H9 (cell line): ENCODE measurements at regions not wholly inside any gene's neighbourhood (a gene's known extent, or its start where the extent isn't known, plus 50 kb on each side); places are given as distances from the start of the nearest gene placed in this dataset.

ENCODE experiments used
- DNase-seq: peaks from one replicate; pipeline ENCODE4 v3.0.0-alpha.2; 2017
- H2AFZ ChIP-seq: one replicate; pipeline ENCODE4 v1.6.1; 2013; ENCODE audit warnings: mild to moderate bottlenecking, low read length, control low read depth, moderate library complexity
- H2AK5ac ChIP-seq: 2 replicates; pipeline ENCODE4 v1.6.1; 2013; ENCODE audit warnings: low read length, control low read depth, mixed read lengths; ENCODE audit not compliant: insufficient read length
- H2BK120ac ChIP-seq: one replicate; pipeline ENCODE4 v1.6.1; 2013; ENCODE audit warnings: low read depth, mild to moderate bottlenecking, low read length, control low read depth, inconsistent platforms; ENCODE audit not compliant: poor library complexity, severe bottlenecking
- H2BK12ac ChIP-seq: 2 replicates; pipeline ENCODE4 v1.6.1; 2013; ENCODE audit warnings: low read length, control low read depth, mixed read lengths, low read depth; ENCODE audit not compliant: insufficient read length
- H2BK15ac ChIP-seq: 2 replicates; pipeline ENCODE4 v1.6.1; 2013; ENCODE audit warnings: low read depth, low read length, control low read depth
- H2BK20ac ChIP-seq: one replicate; pipeline ENCODE4 v1.6.1; 2013; ENCODE audit warnings: low read depth, mild to moderate bottlenecking, low read length, control low read depth, inconsistent platforms; ENCODE audit not compliant: poor library complexity, severe bottlenecking
- H2BK5ac ChIP-seq: 2 replicates; pipeline ENCODE4 v1.6.1; 2013; ENCODE audit warnings: low read length, control low read depth, mixed read lengths; ENCODE audit not compliant: insufficient read length
- H3K14ac ChIP-seq: 2 replicates; pipeline ENCODE4 v1.6.1; 2013; ENCODE audit warnings: low read length, control low read depth; ENCODE audit not compliant: insufficient read depth
- H3K18ac ChIP-seq: 2 replicates; pipeline ENCODE4 v1.6.1; 2013; ENCODE audit warnings: low read depth, mild to moderate bottlenecking, mixed read lengths, low read length, control low read depth; ENCODE audit not compliant: insufficient read length
- H3K23ac ChIP-seq: 2 replicates; pipeline ENCODE4 v1.6.1; 2013; ENCODE audit warnings: low read length, control low read depth, mixed read lengths, low read depth; ENCODE audit not compliant: insufficient read length
- H3K23me2 ChIP-seq: 2 replicates; pipeline ENCODE4 v1.6.1; 2013; ENCODE audit warnings: low read depth, mild to moderate bottlenecking, mixed read lengths, low read length, control low read depth; ENCODE audit not compliant: insufficient read length, poor library complexity, severe bottlenecking
- H3K27ac ChIP-seq: 2 replicates; pipeline ENCODE4 v1.5.1; 2013; ENCODE audit warnings: low read length, control low read depth, mixed read lengths, low read depth; ENCODE audit not compliant: insufficient read length
- H3K27me3 ChIP-seq: 2 replicates; pipeline ENCODE4 v1.6.1; 2013; ENCODE audit warnings: low read length, control low read depth, inconsistent platforms; ENCODE audit not compliant: insufficient read depth
- H3K4ac ChIP-seq: 2 replicates; pipeline ENCODE4 v1.6.1; 2013; ENCODE audit warnings: low read depth, mild to moderate bottlenecking, control low read depth, inconsistent platforms, low read length, moderate library complexity
- H3K4me1 ChIP-seq: 2 replicates; pipeline ENCODE4 v1.6.1; 2013; ENCODE audit warnings: low read length, control low read depth, inconsistent platforms; ENCODE audit not compliant: insufficient read depth
- H3K4me2 ChIP-seq: 2 replicates; pipeline ENCODE4 v1.6.1; 2013; ENCODE audit warnings: low read length, control low read depth, mixed read lengths; ENCODE audit not compliant: insufficient read length, insufficient read depth
- H3K56ac ChIP-seq: 2 replicates; pipeline ENCODE4 v1.6.1; 2013; ENCODE audit warnings: low read depth, mild to moderate bottlenecking, mixed read lengths, low read length, control low read depth; ENCODE audit not compliant: insufficient read length
- H3K79me1 ChIP-seq: 2 replicates; pipeline ENCODE4 v1.6.1; 2013; ENCODE audit warnings: low read depth, mild to moderate bottlenecking, moderate library complexity, low read length, control low read depth, inconsistent platforms; ENCODE audit not compliant: insufficient read depth, poor library complexity, severe bottlenecking
- H3K79me2 ChIP-seq: 2 replicates; pipeline ENCODE4 v1.6.1; 2013; ENCODE audit warnings: low read length, control low read depth, inconsistent platforms; ENCODE audit not compliant: insufficient read depth
- H3K9ac ChIP-seq: 2 replicates; pipeline ENCODE4 v1.6.1; 2013; ENCODE audit warnings: low read length, control low read depth, mixed read lengths; ENCODE audit not compliant: insufficient read length; ENCODE audit errors: extremely low read depth
- H3K9me3 ChIP-seq: one replicate; pipeline ENCODE4 v1.6.1; 2013; ENCODE audit warnings: low read depth, low read length, inconsistent platforms; ENCODE audit not compliant: control insufficient read depth
- H3T11ph ChIP-seq: one replicate; pipeline ENCODE4 v1.6.1; 2013; ENCODE audit warnings: mild to moderate bottlenecking, low read length, control low read depth, inconsistent platforms
- H4K20me1 ChIP-seq: one replicate; pipeline ENCODE4 v1.6.1; 2013; ENCODE audit not compliant: control insufficient read depth, insufficient read length, insufficient read depth
- H4K5ac ChIP-seq: 2 replicates; pipeline ENCODE4 v1.6.1; 2013; ENCODE audit warnings: low read depth, mild to moderate bottlenecking, mixed read lengths, low read length, control low read depth; ENCODE audit not compliant: insufficient read length
- H4K8ac ChIP-seq: replicated peaks from 2 replicates; pipeline ENCODE4 v1.6.1; 2013; ENCODE audit warnings: low read length, control low read depth, mixed read lengths, low read depth; ENCODE audit not compliant: insufficient read length
- H4K91ac ChIP-seq: 2 replicates; pipeline ENCODE4 v1.6.1; 2013; ENCODE audit warnings: low read depth, mild to moderate bottlenecking, moderate library complexity, mixed read lengths, low read length, control low read depth; ENCODE audit not compliant: insufficient read length
- H3K27ac Mint-ChIP-seq, 3 experiments: 2 replicates in 2 of 3; 3 replicates in 1 of 3; pipeline ENCODE4 v1.8.0; 2020 to 2021; ENCODE audit warnings: mixed read lengths in 3 of 3, mild to moderate bottlenecking in 1 of 3, moderate library complexity in 1 of 3
- H3K27me3 Mint-ChIP-seq: 2 replicates; pipeline ENCODE4 v1.8.0; 2021; ENCODE audit warnings: low read depth, mild to moderate bottlenecking, moderate library complexity, mixed read lengths
- H3K36me3 Mint-ChIP-seq, 3 experiments: 2 replicates in 2 of 3; 3 replicates in 1 of 3; pipeline ENCODE4 v1.8.0; 2020 to 2021; ENCODE audit warnings: low read depth in 3 of 3, mixed read lengths in 3 of 3; ENCODE audit not compliant: insufficient read depth in 1 of 3
- H3K4me1 Mint-ChIP-seq, 2 experiments: 2 replicates each; pipeline ENCODE4 v1.8.0; 2020; ENCODE audit warnings: mixed read lengths in 2 of 2
- H3K4me3 Mint-ChIP-seq, 2 experiments: 2 replicates in 1 of 2; 3 replicates in 1 of 2; pipeline ENCODE4 v1.8.0; 2020 to 2021; ENCODE audit warnings: mild to moderate bottlenecking in 2 of 2, mixed read lengths in 2 of 2, moderate library complexity in 1 of 2
- H3K9me3 Mint-ChIP-seq, 2 experiments: 2 replicates in 1 of 2; 3 replicates in 1 of 2; pipeline ENCODE4 v1.8.0; 2020; ENCODE audit warnings: mild to moderate bottlenecking in 2 of 2, mixed read lengths in 2 of 2, moderate library complexity in 1 of 2
- CTCF ChIP-seq: fragments of 200-600 bp; sonication (generic); conservative IDR thresholded peaks from 3 replicates; pipeline ENCODE4 v1.8.0; 2021; ENCODE audit warnings: antibody characterized with exemption, mild to moderate bottlenecking
- WGBS: extraction: QIAGEN DNeasy Blood & Tissue Kit; methylation state at CpG from one replicate; pipeline ENCODE4 v1.1.7; 2013; ENCODE audit warnings: missing lambda C conversion rate, low lambda C conversion rate, mixed read lengths; ENCODE audit not compliant: insufficient read length; ENCODE audit errors: extremely low coverage; 5-methylcytosine and 5-hydroxymethylcytosine counted together

DNA sequence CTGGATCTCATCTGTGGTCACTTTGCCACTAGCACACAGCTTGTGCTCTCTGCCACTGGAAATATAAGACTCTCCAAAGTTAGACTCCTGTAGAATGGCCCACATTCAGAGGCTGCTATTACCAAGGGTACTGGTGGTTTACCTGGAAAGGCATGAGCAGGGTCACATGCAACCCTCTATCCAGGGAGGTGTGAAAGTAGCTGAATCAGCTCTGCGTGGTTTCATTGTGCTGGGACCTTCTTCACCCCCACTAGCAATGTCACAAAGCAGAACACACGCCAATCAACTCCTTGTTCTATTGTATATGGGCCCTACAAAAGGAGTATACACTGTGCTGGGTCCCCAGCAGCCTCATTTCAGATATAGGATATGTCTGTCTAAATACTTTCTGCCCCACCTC is 353.6 kb upstream of the AUTS2 start:
- no peaks in the 10 kb centered on the region for H3K4me1 ChIP-seq
- H3K27ac ChIP-seq, result no peak overlapping the region
- H3K23ac ChIP-seq, result no peak overlapping the region
- no peak for TF ChIP-seq CTCF
- DNase-seq, result no peak
- no peak overlapping the region for H3K27ac Mint-ChIP-seq
- H3K9me3 ChIP-seq, result no peaks in the 10 kb centered on the region
- H3K18ac ChIP-seq, result no peak overlapping the region
- H3K4me3 Mint-ChIP-seq, result no peak overlapping the region
- H3K79me2 ChIP-seq, result no peaks in the 10 kb centered on the region
- no peak overlapping the region for H2BK15ac ChIP-seq
- no peak overlapping the region for H2AK5ac ChIP-seq
- no peak overlapping the region for H2BK5ac ChIP-seq
- H4K20me1 ChIP-seq, result no peaks in the 10 kb centered on the region
- no peak overlapping the region for H2AFZ ChIP-seq
- no peak overlapping the region for H2BK20ac ChIP-seq
- no peak overlapping the region for H4K8ac ChIP-seq
- H3K4ac ChIP-seq, result no peak overlapping the region
- no peak overlapping the region for H4K5ac ChIP-seq
- H2BK120ac ChIP-seq, result no peak overlapping the region
- no peak overlapping the region for H3T11ph ChIP-seq
- H3K9ac ChIP-seq, result no peak overlapping the region
- peaks cover 6 to 11% of the 10 kb centered on the region in 2 experiments; a peak in 3 of 4 replicates for H3K4me1 Mint-ChIP-seq
- no peaks in the 10 kb centered on the region for H3K9me3 Mint-ChIP-seq
- no CpG with 5 or more reads among the region's 2 CpGs for WGBS
- H2BK12ac ChIP-seq, result no peak overlapping the region
- no peaks in the 10 kb centered on the region for H3K36me3 Mint-ChIP-seq
- H3K23me2 ChIP-seq, result no peaks in the 10 kb centered on the region
- H3K56ac ChIP-seq, result no peak overlapping the region
- H4K91ac ChIP-seq, result no peak overlapping the region
- H3K27me3 Mint-ChIP-seq, result peaks cover 100% of the 10 kb centered on the region
- no peak overlapping the region for H3K14ac ChIP-seq
- no peaks in the 10 kb centered on the region for H3K79me1 ChIP-seq
- peaks cover 3% of the 10 kb centered on the region; the same call in 1 of the 2 replicates for H3K27me3 ChIP-seq
- no peak overlapping the region for H3K4me2 ChIP-seq
